ENCODE measurements at regions not wholly inside any gene's neighbourhood (a gene's known extent, or its start where the extent isn't known, plus 50 kb on each side); places are given as distances from the start of the nearest gene placed in this dataset.
A peak's percentile ranks its signal among the peaks of the same experiment; 100 is the strongest.
"Not testable (repeated sequence)": the region's sequence is repeated elsewhere in the genome, so short reads cannot be mapped to it uniquely, and the experiment has no call there.

DNA sequence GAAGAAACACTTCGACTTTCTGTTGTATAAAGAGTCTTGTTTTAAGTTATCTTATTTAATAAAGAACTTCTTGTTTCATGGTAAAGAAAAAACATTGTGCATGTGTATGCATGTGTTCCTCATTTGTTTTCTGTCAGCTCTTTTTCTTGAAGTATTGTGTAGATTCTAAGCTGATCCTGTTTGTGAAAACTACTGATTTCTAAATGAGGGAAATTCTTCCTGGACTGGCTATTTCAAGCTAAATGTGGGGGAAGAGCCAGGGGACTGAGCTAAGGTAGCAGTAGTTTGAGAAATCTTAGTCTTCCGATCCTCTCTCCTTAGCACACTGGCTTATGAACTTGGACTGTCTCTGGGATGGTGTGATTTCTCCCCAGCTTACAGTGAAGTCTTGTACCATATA lies 56.4 kb upstream of the RBMS1 start:
- DNase-seq = no peak

DNA sequence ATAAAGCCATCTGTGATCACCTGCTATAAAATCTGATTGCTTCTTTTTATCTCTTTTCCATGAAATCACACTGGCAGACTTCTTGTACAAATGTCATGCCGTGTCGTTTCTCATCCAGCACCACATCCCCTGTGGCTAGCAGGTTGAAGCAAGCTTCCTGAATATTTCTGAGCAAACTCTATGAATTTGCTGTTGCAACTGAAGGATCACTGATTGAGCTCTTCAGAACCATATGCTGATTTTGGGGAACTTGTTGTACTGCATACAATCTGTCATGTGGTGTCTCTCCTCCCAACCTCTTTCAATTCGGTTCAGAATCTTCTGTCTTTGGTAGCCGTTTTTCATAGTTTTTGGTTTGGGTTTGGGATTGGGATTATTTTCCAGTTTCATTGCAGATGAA lies 57.7 kb upstream of the RBMS1 start:
- no peak for DNase-seq

DNA sequence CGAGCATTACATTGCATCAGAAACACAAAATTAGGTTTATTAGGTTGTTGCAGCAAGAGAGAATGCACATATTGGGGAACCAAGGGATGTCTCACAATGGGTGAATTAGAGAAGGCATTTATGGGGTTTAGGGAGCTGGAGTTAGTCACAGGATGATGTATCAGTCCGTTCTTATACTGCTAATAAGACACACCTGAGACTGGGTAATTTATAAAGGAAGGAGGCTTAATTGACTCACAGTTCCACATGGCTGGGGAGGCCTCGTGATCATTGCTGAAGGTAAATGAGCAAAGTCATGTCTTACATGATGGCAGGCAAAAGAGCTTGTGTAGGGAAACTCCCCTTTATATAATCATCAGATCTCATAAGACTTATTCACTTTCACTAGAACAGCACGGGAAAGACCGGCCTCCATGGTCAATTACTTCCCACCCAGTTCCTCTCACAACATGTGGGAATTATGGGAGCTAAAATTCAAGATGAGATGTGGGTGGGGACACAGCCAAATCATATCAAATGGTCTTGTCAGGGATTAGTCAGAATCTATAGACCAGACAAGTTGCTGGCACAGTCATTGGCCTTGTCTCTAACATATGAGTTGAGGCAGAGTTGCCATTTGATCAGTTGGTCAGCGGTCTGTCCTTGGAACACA lies 61.9 kb upstream of the RBMS1 start:
- no peak for DNase-seq

DNA sequence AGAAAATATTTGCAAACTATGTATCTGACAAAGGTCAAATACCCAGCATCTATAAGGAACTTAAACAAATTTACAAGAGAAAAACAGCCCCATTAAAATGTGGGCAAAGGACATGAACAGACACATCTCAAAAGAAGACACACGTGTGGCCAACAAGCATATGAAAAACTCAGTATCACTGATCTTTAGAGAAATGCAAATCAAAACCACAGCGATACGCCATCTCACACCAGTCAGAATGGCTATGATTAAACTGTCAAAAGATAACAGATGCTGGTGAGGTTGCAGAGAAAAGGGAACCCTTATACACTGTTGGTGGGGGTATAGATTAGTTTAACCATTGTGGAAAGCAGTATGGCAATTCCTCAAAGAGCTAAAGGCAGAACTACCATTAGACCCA lies 64.3 kb upstream of the RBMS1 start:
- DNase-seq = no peak

DNA sequence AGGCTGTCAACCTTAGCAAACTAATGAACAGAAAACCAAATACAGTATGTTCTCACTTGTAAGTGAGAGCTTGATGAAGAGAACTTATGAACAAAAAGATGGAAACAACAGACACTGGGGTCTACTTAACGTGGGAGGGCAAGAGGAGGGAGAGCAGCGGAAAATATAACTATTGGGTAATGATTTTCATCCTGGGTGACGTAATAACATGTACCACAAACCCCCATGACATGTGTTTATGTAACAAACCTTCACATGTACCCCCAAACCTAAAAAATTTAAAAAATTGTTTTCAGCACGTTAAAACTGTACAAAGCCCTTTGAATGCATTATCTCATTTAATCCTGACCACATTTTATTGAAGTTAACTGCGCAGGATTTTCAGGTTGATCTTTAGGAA lies 64.9 kb upstream of the RBMS1 start:
- no peak for DNase-seq

DNA sequence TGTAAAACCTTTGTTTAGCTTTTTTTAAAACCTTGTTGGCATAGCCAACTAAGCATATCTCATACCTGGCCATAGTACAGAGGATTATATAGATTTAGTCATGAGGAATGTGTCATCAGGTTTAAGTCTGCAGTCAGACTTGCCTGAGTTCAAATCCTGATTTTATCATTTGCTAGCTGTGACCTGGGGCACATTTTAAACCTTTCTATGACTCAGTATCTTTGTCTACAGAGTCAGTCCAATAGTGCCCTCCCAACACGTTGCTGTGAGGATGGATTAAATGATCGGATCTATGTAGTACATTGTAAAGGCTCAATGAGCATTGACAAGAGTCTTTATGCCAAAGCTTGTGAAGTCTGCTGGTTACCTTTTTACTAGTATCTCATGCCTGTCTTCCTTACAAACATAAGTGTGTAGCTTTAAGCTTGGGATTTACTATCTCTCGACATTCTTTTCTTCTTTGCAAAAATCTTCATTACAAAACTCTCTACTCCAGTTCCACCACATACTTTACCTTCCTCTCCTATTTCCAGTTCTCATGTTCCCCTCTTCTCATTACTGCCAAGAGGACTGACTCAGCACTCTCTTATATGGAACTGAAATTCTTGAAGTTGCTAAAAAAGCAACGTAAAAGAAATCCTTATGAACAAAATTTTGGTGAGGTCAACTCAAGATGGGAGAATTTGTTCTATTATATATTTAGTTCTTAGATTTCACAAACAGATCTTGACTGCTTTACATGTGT lies 68.1 kb upstream of the RBMS1 start:
- DNase-seq = no peak

DNA sequence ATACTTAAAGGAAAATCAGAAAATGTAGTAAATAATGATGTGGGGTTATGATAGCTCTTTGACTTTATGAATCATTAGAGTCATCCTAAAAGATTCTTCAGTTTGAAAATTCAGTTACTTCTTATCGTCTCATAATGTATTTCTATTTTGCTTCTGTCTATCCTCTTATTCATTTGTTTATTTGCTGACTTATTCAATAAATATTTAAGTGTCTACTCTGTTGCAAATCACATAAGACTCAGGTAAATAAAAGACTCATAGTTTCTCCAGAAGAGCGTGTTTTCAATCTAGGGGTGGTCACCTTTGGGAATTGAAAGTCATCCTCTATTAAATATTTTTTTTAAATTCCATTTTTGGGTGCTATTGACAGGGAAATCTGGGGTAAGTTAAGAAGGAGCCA lies 69.1 kb upstream of the RBMS1 start:
- no peak for DNase-seq

DNA sequence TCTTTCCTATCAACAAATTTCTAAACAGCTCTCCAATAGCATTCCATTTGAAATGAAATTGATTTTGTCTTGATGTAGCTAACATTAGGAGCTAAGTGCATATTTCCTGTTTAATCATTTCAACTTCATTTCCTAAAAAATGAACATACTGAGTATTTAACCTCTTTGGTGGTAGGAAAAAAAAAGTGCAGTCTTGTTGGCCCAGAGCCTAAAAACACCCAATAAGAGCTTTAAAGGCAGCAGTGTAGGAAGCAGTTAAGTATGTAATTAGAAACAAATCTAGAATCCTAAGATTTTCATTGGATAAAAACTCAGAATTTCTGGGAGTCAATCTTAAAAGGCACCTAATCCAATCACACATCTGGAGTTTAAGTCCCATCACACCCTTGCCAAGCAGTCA lies 71.0 kb upstream of the RBMS1 start:
- no peak for DNase-seq

DNA sequence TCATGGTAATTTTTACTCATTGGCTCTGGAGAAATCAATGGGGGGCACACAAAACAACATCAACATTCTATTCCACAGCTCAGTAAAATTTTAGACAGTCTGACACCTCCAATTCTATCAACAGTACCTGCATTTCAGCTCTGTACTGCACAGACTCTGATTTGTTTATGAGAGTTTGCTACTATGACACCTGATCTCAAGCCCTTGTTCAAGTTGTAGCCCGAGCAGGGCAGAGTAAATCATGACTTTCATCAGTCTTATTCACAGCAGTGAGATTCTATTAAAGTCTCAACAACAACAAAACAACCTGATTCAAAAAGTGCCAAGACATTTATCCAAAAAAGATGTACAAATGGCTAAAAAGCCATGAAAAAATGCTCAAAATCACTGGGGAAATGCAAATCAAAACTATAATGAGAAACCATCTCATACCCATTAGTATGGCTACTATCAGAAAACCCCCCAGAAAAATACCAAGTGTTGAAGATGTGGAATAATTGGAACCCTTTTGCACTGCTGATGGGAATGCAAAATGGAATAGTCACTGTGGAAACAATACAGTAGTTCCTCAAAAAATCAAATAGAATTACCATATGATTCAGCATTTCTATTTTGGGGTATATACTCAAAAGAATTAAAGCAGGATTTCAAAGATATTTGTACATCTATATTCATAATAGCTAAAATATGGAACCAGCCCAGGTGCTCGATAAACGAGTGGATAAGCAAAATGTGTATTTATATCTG lies 71.7 kb upstream of the RBMS1 start:
- no peak for DNase-seq

DNA sequence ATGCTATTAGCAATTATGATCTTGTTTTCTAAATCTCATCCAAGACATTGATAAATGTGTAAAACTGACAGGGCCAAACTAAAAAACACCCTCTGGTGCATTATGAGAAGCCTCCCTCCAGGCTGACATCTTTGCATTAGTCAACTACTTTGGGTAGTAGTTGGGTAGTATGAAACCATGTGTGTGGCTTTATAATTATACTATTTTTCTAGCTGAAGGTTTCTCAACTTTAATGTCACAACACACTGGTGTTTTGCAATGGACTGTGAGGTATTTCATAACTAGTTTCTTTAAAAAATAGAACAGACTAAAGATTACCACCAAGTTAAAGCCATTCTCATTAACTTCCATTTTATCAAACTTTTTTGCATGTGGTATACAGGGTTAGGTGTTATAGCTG lies 73.1 kb upstream of the RBMS1 start:
- DNase-seq = no peak

DNA sequence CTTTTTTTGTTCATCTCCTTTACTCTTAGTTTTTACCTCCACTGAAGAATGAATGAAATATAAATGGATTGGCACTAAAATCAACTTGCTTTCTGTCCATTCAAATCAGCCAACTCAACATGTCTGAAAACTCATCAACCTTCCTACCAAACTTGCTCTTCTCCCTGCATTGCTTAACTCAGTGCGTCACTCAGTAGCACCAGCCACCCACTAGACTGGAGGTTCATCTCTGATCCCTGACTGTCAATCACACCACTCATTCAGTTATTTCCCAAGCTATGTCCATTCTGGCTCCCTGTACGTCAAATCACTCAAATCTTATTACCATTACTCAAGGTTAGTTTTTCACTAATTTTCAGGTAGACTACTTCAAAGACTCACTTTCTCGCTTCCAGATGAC lies 75.2 kb upstream of the RBMS1 start:
- no peak for DNase-seq

- no peak for DNase-seq
These were observed 76.8 kb upstream of the RBMS1 start for GRCh38 chr2:160570376-160570775.

DNA sequence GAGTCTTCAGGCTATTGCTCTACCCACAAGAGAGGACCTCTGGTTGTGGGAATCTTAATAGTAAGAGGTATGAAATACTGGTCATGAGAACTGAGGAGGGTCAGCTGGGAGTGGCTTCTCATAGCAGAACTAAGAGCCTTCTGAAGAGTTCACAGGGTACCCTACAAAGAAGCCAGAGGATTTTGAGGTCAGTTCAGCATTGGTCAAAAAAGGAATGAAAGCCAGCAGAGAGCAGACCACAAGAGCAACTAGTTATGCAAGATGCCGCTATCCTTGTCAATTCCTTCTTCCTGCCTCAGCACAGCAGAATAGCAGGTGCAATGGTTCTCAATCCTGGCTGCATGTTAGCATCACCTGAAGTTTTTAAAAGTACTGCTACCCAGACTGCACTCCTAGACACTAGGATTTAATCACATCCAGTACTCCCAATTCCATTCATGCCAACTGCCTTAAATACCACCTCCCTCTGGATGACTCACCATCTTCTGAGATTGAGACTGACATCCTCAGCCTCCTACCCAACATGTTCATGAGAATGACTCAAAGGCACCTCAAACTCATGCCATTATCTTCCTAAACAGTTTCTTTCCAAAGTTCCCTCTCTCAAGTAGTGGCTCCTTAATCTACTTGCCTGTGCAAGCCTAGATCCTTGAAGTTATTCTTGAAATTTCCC lies 81.0 kb upstream of the RBMS1 start:
- DNase-seq = no peak

GRCh38 chr2:160575368-160575767 lies 81.8 kb upstream of the RBMS1 start:
- DNase-seq = no peak

GRCh38 chr2:160576054-160576499 lies 82.5 kb upstream of the RBMS1 start:
- no peak for DNase-seq

- DNase-seq = not testable (repeated sequence)
These were observed 83.5 kb upstream of the RBMS1 start for GRCh38 chr2:160577081-160577480.

GRCh38 chr2:160581035-160581434 lies 87.4 kb upstream of the RBMS1 start:
- DNase-seq = no peak

- no peak for DNase-seq
These were observed 87.8 kb upstream of the RBMS1 start for GRCh38 chr2:160581448-160581847.

- DNase-seq = no peak
These were observed 88.5 kb upstream of the RBMS1 start for GRCh38 chr2:160582081-160582480.

DNA sequence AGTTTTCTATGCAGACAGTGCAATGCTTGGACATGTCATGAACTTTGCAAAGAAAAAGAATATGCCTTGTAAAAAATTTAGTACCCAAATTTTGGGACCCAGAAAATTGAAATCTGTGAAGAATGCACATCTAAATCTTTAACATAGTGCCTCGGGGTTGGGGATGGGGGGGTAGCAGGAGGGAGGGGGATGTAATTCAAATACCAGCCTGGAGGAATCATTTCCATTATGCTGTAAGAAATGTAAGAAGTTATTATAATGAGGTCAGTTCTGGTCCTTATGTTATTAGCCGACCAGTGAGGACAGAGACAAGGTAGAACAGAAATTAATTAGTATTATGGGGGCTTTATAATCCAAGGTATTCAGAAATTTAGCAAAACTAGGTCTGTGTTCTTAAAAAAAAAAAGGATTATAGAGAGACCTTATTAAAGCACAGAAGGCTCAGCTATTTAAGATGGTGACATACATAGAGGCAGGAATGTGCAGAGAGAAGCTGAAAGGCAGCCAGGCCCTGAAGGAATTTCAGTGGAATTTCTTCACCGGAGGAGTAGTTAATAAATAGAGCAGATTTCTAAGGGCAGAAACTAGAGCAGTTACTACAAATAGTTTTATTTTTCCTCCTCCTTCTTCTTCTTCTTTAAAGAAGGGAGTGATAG lies 89.0 kb upstream of the RBMS1 start:
- no peak for DNase-seq

DNA sequence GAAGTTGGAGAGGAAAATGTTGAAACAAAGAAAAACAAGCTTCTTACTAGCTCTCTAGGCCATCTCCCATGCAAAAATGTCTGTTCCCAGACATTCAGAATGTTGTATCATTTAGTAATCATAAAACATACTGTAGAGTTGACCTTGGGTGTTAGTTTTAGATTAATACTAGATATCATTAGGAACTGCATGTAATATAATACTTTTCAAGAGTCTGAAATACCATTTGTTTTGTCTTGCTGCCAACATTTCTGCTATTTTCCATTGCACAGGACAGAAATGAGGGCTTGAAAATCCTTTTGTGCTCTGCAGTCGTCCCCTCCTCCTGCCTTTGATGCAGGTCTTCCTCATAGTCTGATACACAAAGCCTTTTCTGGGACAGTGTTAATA lies 89.5 kb upstream of the RBMS1 start:
- peak; percentile 7 for DNase-seq

GRCh38 chr2:160583813-160584537 lies 90.4 kb upstream of the RBMS1 start:
- DNase-seq = no peak

Data from NCI-H1092 (cell line).